GM12878 (cell line): ENCODE measurements at regions not wholly inside any gene's neighbourhood (a gene's known extent, or its start where the extent isn't known, plus 50 kb on each side); places are given as distances from the start of the nearest gene placed in this dataset.

ENCODE experiments used
- ATAC-seq: fragments of 200-7000 bp; cut with Tn5 transposase; 3 replicates; pipeline ENCODE4 v1.9.1; 2020; ENCODE audit warnings: mild to moderate bottlenecking, moderate library complexity
- BruUV-seq: library from RNA; stranded (reverse); fragments of 400-500 nt; replicated peaks from 2 replicates; lab custom pipeline; 2021; lab: Mats Ljungman, UMichigan
- CTCF ChIA-PET: fragments of 300-600 bp; sonication (Branson Sonifier 250); formaldehyde crosslinking; extraction: SDS; loops from one replicate; lab custom pipeline; 2021; ENCODE audit warnings: inconsistent platforms; lab: Yijun Ruan, JAX
- POLR2A ChIA-PET: fragments of 350-600 bp; formaldehyde crosslinking; extraction: SDS; loops from one replicate; lab custom pipeline; 2021; ENCODE audit warnings: inconsistent platforms; lab: Charles Lee
- RAD21 ChIA-PET: fragments of 300-600 bp; sonication (Branson Sonifier 250); formaldehyde crosslinking; loops from one replicate; lab custom pipeline; 2023; ENCODE audit warnings: antibody characterized with exemption; ENCODE audit not compliant: unreplicated experiment; lab: Charles Lee
- SMC1A ChIA-PET: fragments of 300-600 bp; sonication (Branson Sonifier 250); formaldehyde crosslinking; loops from one replicate; lab custom pipeline; 2023; ENCODE audit not compliant: unreplicated experiment, uncharacterized antibody; lab: Charles Lee
- DNase-seq: peaks from one replicate; pipeline ENCODE4 v3.0.0-alpha.2; 2011; ENCODE audit warnings: low read depth, low spot score
- FAIRE-seq: peaks from 3 replicates; lab custom pipeline; 2011; peaks lifted over from hg19 to GRCh38; lab: Jason Lieb, UNC
- H2AFZ ChIP-seq: 2 replicates; pipeline ENCODE4 v1.6.0; 2011; ENCODE audit warnings: low read depth, low read length, control low read depth; ENCODE audit not compliant: control insufficient read depth
- H3K27ac ChIP-seq: 2 replicates; pipeline ENCODE4 v1.5.1; 2011; ENCODE audit warnings: control low read depth; ENCODE audit not compliant: control insufficient read depth, insufficient read depth
- H3K27me3 ChIP-seq, 2 experiments: replicated peaks in 1 of 2; 2 replicates each; pipeline versions ENCODE4 v1.6.0 to v1.6.1; 2011; ENCODE audit warnings: low read length in 1 of 2; ENCODE audit not compliant: control insufficient read depth in 2 of 2, insufficient read depth in 2 of 2
- H3K36me3 ChIP-seq, 2 experiments: 2 replicates each; pipeline ENCODE4 v1.5.1; 2011; ENCODE audit warnings: low read length in 1 of 2; ENCODE audit not compliant: control insufficient read depth in 2 of 2, insufficient read depth in 2 of 2
- H3K4me1 ChIP-seq: 2 replicates; pipeline ENCODE4 v1.6.1; 2011; ENCODE audit warnings: mild to moderate bottlenecking, low read length, moderate library complexity, mixed read lengths; ENCODE audit not compliant: control insufficient read depth, insufficient read depth
- H3K4me2 ChIP-seq: 2 replicates; pipeline ENCODE4 v1.6.0; 2011; ENCODE audit warnings: control low read depth; ENCODE audit not compliant: control insufficient read depth, insufficient read depth
- H3K4me3 ChIP-seq: fragments of 200-600 bp; sonication (generic); 2 replicates; pipeline ENCODE4 v1.5.1; 2016
- H3K79me2 ChIP-seq: 2 replicates; pipeline ENCODE4 v1.6.0; 2011; ENCODE audit warnings: low read length; ENCODE audit not compliant: control insufficient read depth, insufficient read depth
- H3K9ac ChIP-seq: 2 replicates; pipeline ENCODE4 v1.8.0; 2011; ENCODE audit warnings: low read length, control low read depth, mixed read lengths; ENCODE audit not compliant: control insufficient read depth, insufficient read depth
- H3K9me3 ChIP-seq: replicated peaks from 3 replicates; pipeline ENCODE4 v1.5.1; 2011; ENCODE audit warnings: mild to moderate bottlenecking, low read length; ENCODE audit not compliant: control insufficient read depth, insufficient read depth
- H4K20me1 ChIP-seq: 2 replicates; pipeline ENCODE4 v1.6.0; 2011; ENCODE audit not compliant: control insufficient read depth, insufficient read depth
- ATF2 ChIP-seq: IDR thresholded peaks from 2 replicates; pipeline ENCODE4 v1.6.1; 2012; ENCODE audit warnings: low read length, inconsistent platforms
- CHD2 ChIP-seq: IDR thresholded peaks from 2 replicates; pipeline ENCODE4 v1.6.1; 2011; ENCODE audit warnings: low read depth, low read length, improper control_type of control experiment, borderline replicate concordance
- ELK1 ChIP-seq: IDR thresholded peaks from 2 replicates; pipeline ENCODE4 v1.6.1; 2012; ENCODE audit warnings: low read depth, low read length, improper control_type of control experiment
- HCFC1 ChIP-seq: fragments of 150-350 bp; IDR thresholded peaks from 2 replicates; pipeline ENCODE4 v1.6.1; 2014; ENCODE audit warnings: low read length
- KLF5 ChIP-seq: fragments of 450-650 bp; IDR thresholded peaks from 2 replicates; pipeline ENCODE4 v1.6.1; 2014; ENCODE audit warnings: mild to moderate bottlenecking; ENCODE audit not compliant: partially characterized antibody
- NR2C1 ChIP-seq: fragments of 450-650 bp; IDR thresholded peaks from 2 replicates; pipeline ENCODE4 v1.6.1; 2017; ENCODE audit warnings: antibody characterized with exemption, mild to moderate bottlenecking, moderate library complexity
- POLR2A ChIP-seq: IDR thresholded peaks from 2 replicates; pipeline ENCODE4 v1.6.1; 2011; ENCODE audit warnings: low read depth, mild to moderate bottlenecking, low read length
- SMARCA5 ChIP-seq: fragments of 450-650 bp; IDR thresholded peaks from 2 replicates; pipeline ENCODE4 v1.6.1; 2017; ENCODE audit warnings: mild to moderate bottlenecking
- SMC3 ChIP-seq: IDR thresholded peaks from 2 replicates; pipeline ENCODE4 v1.6.1; 2011; ENCODE audit warnings: low read length, improper control_type of control experiment, borderline replicate concordance
- TCF3 ChIP-seq: IDR thresholded peaks from 2 replicates; pipeline ENCODE4 v1.6.1; 2012; ENCODE audit warnings: low read depth, mild to moderate bottlenecking, low read length, borderline replicate concordance; ENCODE audit not compliant: insufficient read depth
- WRNIP1 ChIP-seq: IDR thresholded peaks from 2 replicates; pipeline ENCODE4 v1.6.1; 2011; ENCODE audit warnings: low read depth, low read length, improper control_type of control experiment, borderline replicate concordance
- ZBTB33 ChIP-seq: fragments of 450-650 bp; IDR thresholded peaks from 2 replicates; pipeline ENCODE4 v1.6.1; 2017; ENCODE audit warnings: mild to moderate bottlenecking
- in situ Hi-C: fragments of 300-500 bp; cut with MboI; formaldehyde crosslinking; loops from 9 replicates; pipeline ENCODE4 v1.14.3; 2018; ENCODE audit warnings: mixed read lengths
- intact Hi-C: fragments of 100-400 bp; cut with micrococcal nuclease; formaldehyde crosslinking; loops from one replicate; pipeline ENCODE4 v1.14.2; 2022; ENCODE audit not compliant: unreplicated experiment

- no peak for TF ChIP-seq POLR2A
- TF ChIP-seq NR2C1: no peak
- no peak for TF ChIP-seq SMC3
- TF ChIP-seq WRNIP1: no peak
- TF ChIP-seq SMARCA5: no peak
- TF ChIP-seq CHD2: no peak
- no peak for TF ChIP-seq KLF5
- TF ChIP-seq ATF2: no peak
- TF ChIP-seq ELK1: no peak
- TF ChIP-seq ZBTB33: no peak
- no peak for TF ChIP-seq HCFC1
- no peak for TF ChIP-seq TCF3
- intact Hi-C loops: no loop called here
- ChIA-PET RAD21 (no interaction called here), CTCF (no interaction called here), SMC1A (no interaction called here), POLR2A (no interaction called here)
- no peaks in the 10 kb centered on the region for H3K79me2 ChIP-seq
- no TSS peak for BruUV-seq
- H3K27me3 ChIP-seq: no peaks in the 10 kb centered on the region
- no peak for DNase-seq
- H3K4me3 ChIP-seq: no peak overlapping the region
- no peaks in the 10 kb centered on the region for H3K9me3 ChIP-seq
- no peaks in the 10 kb centered on the region for H4K20me1 ChIP-seq
- no peak overlapping the region for H3K9ac ChIP-seq
- ATAC-seq: no peak
- no peak overlapping the region for H3K4me2 ChIP-seq
- no peaks in the 10 kb centered on the region for H3K36me3 ChIP-seq
- in situ Hi-C loops: no loop called here
- FAIRE-seq: no peak
- H3K4me1 ChIP-seq: no peaks in the 10 kb centered on the region
- no peak overlapping the region for H3K27ac ChIP-seq
- H2AFZ ChIP-seq: no peak overlapping the region
Measured at GRCh38 chr11:104320097-104320496, 156.2 kb upstream of the PDGFD start.
